22Rv1 (cell line): ENCODE measurements at regions not wholly inside any gene's neighbourhood (a gene's known extent, or its start where the extent isn't known, plus 50 kb on each side); places are given as distances from the start of the nearest gene placed in this dataset.

Experiments
- ZFX ChIP-seq: fragments of 450-650 bp; IDR thresholded peaks from 2 replicates; pipeline ENCODE4 v1.6.1; 2017; ENCODE audit warnings: antibody characterized with exemption, borderline replicate concordance
- TF ChIP-seq, protein P1 (sequence below): fragments of 450-650 bp; IDR thresholded peaks from 2 replicates; pipeline ENCODE4 v1.5.1; 2017; ENCODE audit warnings: mild to moderate bottlenecking

DNA sequence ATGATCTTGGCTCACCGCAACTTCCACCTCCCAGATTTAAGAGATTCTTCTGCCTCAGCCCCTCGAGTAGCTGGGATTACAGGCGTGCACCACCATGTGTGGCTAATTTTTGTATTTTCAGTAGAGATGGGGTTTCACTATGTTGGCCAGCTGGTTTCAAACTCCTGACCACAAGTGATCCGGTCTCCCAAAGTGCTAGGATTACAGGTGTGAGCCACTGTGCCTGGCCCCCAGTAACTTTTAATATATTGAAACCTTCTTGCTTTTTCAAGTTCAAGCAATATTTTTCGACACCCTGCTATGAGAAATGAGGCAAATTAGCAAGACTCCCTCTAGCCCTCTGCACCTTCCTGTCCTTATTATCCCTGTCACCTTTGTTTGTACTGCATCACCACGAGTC lies 144.0 kb downstream of the EVX1 start:
- TF ChIP-seq, protein P1, sequence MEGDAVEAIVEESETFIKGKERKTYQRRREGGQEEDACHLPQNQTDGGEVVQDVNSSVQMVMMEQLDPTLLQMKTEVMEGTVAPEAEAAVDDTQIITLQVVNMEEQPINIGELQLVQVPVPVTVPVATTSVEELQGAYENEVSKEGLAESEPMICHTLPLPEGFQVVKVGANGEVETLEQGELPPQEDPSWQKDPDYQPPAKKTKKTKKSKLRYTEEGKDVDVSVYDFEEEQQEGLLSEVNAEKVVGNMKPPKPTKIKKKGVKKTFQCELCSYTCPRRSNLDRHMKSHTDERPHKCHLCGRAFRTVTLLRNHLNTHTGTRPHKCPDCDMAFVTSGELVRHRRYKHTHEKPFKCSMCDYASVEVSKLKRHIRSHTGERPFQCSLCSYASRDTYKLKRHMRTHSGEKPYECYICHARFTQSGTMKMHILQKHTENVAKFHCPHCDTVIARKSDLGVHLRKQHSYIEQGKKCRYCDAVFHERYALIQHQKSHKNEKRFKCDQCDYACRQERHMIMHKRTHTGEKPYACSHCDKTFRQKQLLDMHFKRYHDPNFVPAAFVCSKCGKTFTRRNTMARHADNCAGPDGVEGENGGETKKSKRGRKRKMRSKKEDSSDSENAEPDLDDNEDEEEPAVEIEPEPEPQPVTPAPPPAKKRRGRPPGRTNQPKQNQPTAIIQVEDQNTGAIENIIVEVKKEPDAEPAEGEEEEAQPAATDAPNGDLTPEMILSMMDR = no peak
- TF ChIP-seq ZFX = no peak
